ENCODE measurements at regions not wholly inside any gene's neighbourhood (a gene's known extent, or its start where the extent isn't known, plus 50 kb on each side); places are given as distances from the start of the nearest gene placed in this dataset.

DNA sequence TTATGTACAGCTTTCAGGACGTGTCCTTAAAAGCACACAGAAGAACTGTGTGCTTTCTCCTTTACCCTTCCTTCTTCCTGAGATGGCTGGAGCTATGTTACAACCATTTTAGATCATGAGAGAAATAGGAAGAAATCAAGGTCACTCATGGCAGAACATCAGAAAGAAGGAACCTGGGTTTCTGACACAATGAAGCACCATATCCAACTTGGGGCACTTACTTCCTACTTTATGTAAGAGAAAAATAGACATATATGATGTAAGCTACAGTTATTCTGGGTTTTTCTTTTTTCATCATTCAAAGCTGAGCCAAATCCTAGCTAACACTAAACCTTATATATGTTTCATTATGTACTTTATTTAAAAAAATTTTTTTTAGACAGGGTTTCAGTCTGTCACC, 79.5 kb downstream of the FAM161A start:
- no peaks in the 10 kb centered on the region for H3K36me3 Mint-ChIP-seq (ENCODE audit: low read depth)
- H3K9me3 Mint-ChIP-seq = no peaks in the 10 kb centered on the region
- H3K4me1 Mint-ChIP-seq (ENCODE audit: low read depth) = no peaks in the 10 kb centered on the region
- no peak overlapping the region for H3K4me3 Mint-ChIP-seq
- intact Hi-C loops (cut with micrococcal nuclease) = no loop called here
- H3K27ac Mint-ChIP-seq = no peak overlapping the region
- DNase-seq (ENCODE audit: low spot score) = no peak
- H3K27me3 Mint-ChIP-seq (ENCODE audit: insufficient read depth) = peaks cover 37% of the 10 kb centered on the region

- Mint-ChIP-seq H3K4me3 (no peak overlapping the region), H3K27ac (no peak overlapping the region), H3K27me3 (ENCODE audit: insufficient read depth) (peaks cover 26% of the 10 kb centered on the region), H3K4me1 (ENCODE audit: low read depth) (no peaks in the 10 kb centered on the region), H3K36me3 (ENCODE audit: low read depth) (no peaks in the 10 kb centered on the region), H3K9me3 (no peaks in the 10 kb centered on the region)
- intact Hi-C loops (cut with micrococcal nuclease) = no loop called here
- DNase-seq (ENCODE audit: low spot score) = no peak
These were observed 81.7 kb downstream of the FAM161A start for GRCh38 chr2:61771904-61772845.

DNA sequence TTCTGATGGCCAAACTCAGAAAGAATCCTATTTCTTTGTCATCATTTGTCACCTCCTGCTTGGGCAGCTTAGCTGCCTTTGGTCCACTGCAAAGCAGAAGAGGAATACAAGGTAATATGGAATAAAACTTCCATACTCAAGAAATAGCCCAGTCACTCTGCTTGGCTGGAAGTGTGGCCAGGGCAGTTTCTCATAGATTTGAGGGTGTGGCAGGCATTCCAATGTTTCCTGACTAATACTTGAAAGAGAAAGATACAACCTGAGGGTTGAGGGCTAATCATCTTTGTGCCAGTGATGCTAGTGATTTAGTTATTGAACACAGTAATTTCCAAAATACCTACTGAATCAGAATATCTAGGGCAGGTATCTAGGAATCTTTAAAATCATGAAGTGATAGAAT, 83.1 kb downstream of the FAM161A start:
- Mint-ChIP-seq H3K4me3 (no peak overlapping the region), H3K27me3 (ENCODE audit: insufficient read depth) (peaks cover 23% of the 10 kb centered on the region), H3K27ac (no peak overlapping the region), H3K4me1 (ENCODE audit: low read depth) (no peaks in the 10 kb centered on the region), H3K36me3 (ENCODE audit: low read depth) (no peaks in the 10 kb centered on the region), H3K9me3 (no peaks in the 10 kb centered on the region)
- intact Hi-C loops (cut with micrococcal nuclease) = no loop called here
- no peak for DNase-seq (ENCODE audit: low spot score)

GRCh38 chr2:61770298-61770697, 83.6 kb downstream of the FAM161A start:
- no peaks in the 10 kb centered on the region for H3K4me1 Mint-ChIP-seq (ENCODE audit: low read depth)
- H3K4me3 Mint-ChIP-seq = no peak overlapping the region
- H3K9me3 Mint-ChIP-seq = no peaks in the 10 kb centered on the region
- H3K27ac Mint-ChIP-seq = no peak overlapping the region
- intact Hi-C loops (cut with micrococcal nuclease) = no loop called here
- no peaks in the 10 kb centered on the region for H3K36me3 Mint-ChIP-seq (ENCODE audit: low read depth)
- H3K27me3 Mint-ChIP-seq (ENCODE audit: insufficient read depth) = peaks cover 20% of the 10 kb centered on the region
- no peak for DNase-seq (ENCODE audit: low spot score)

DNA sequence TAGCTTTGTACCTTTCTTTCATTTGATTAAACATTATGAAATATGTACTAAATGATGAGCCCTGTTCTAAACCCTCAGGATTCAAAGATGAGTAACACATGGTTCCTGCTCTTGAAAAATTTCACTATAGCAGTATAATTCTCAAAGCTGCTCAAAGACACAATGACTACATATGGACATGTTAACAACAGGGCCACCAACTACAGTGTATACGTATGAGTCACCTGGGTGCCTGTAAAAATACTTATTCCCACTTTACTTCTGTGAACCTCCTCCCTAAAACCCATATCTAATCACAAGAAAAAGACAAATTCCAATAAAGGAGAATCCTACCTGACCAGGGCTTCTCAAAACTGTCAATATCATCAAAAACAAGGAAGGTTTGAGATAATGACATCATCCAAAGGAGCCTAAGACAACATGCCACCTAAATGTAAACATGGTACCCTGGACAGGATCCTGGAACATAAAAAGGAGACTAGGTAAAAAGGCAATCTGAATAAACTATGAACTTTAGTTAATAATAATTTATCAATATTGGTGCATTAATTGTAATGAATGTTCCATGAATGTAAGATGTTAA, 84.7 kb downstream of the FAM161A start:
- intact Hi-C loops (cut with micrococcal nuclease) = loop anchor here (10.0 kb wide), 1 partner anchor 404 kb away; no protein-coding TSS in a partner anchor
- no peak for DNase-seq (ENCODE audit: low spot score)

DNA sequence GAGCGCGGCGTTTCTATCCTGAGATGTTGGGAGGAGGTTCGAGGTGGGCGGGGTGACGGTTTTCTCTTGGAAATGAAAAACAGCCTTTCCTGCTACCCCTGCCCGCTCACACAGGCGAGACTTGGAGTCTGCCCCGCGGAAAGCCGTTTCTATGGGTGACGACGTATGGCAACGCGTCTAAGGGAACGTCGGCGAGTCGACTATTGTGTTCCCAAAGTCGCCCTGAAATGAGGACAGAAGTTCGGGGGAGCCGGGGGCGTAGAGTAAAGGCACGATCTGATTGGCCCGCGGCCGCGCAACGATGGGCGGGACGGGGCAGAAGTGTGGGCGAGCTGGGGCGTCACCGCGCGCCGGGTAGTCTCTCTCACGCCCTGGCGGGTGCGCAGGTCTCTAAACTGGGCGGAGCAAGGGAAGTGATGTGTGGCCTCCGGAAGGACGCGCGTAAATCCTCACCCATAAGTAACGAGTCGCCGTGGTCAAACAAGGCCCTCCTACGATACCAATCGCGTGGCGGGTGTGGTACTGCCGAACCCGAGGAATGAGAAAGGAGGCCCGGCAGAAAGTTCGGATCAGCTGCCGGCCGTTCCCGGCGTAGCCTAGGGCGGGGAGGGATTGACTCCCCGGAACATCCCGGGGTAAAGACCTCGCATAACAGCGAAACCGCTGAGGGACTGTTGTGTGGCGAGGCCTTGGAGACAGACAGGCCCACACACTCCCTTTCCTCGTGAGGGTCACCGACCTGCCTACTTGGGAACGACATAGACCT, 89.6 kb downstream of the FAM161A start:
- Mint-ChIP-seq H3K27me3 (ENCODE audit: insufficient read depth) (no peaks in the 10 kb centered on the region), H3K9me3 (no peaks in the 10 kb centered on the region), H3K36me3 (ENCODE audit: low read depth) (peaks cover 5% of the 10 kb centered on the region), H3K4me3 (peak overlapping the region; percentile 91), H3K4me1 (ENCODE audit: low read depth) (peaks cover 24% of the 10 kb centered on the region), H3K27ac (peak overlapping the region; percentile 97)
- DNase-seq (ENCODE audit: low spot score) = peak; percentile 96
- intact Hi-C loops (cut with micrococcal nuclease) = loop anchor here (1.0 to 10.0 kb wide), 12 partner anchors 70 to 943 kb away; partner anchors contain the start of genes B3GNT2, CCT4, EHBP1 and FAM161A

More for the DNA sequence above, 84.7 kb downstream of the FAM161A start:
- Mint-ChIP-seq H3K36me3 (ENCODE audit: low read depth) (peaks cover 2% of the 10 kb centered on the region), H3K27me3 (ENCODE audit: insufficient read depth) (peaks cover 16% of the 10 kb centered on the region), H3K9me3 (no peaks in the 10 kb centered on the region), H3K4me3 (no peak overlapping the region), H3K27ac (no peak overlapping the region), H3K4me1 (ENCODE audit: low read depth) (peaks cover 6% of the 10 kb centered on the region)

- H3K27ac Mint-ChIP-seq = peak overlapping the region; percentile 97
These were observed 90.2 kb downstream of the FAM161A start for GRCh38 chr2:61763605-61764034.

DNA sequence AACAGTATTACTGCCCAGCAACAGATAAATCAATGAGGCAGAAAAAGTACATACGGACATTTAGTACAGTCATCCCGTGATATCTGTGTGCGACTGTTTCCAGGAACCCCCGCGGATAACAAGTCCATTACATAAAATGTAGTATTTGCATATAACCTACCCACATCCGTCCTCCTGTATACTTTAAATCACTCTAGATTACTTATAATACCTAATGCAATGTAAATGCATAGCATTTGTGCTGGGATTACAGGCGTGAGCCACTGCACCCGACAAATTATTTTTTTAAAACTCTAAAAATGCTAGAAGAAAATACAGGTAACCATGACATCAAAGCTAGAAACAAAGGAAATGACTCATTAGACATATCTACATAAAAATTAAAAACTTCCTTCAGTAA, 91.6 kb downstream of the FAM161A start:
- intact Hi-C loops (cut with micrococcal nuclease) = loop anchor here (5.0 to 10.0 kb wide), 5 partner anchors 397 to 945 kb away; partner anchors contain the start of genes B3GNT2, EHBP1, PEX13 and PUS10
- Mint-ChIP-seq H3K27me3 (ENCODE audit: insufficient read depth) (peaks cover 3% of the 10 kb centered on the region), H3K36me3 (ENCODE audit: low read depth) (peaks cover 5% of the 10 kb centered on the region), H3K9me3 (no peaks in the 10 kb centered on the region), H3K4me1 (ENCODE audit: low read depth) (peaks cover 24% of the 10 kb centered on the region), H3K4me3 (no peak overlapping the region), H3K27ac (peak overlapping the region; percentile 52)
- no peak for DNase-seq (ENCODE audit: low spot score)

More at GRCh38 chr2:61763605-61764034, 90.2 kb downstream of the FAM161A start:
- Mint-ChIP-seq H3K4me3 (peak overlapping the region; percentile 91), H3K27me3 (ENCODE audit: insufficient read depth) (no peaks in the 10 kb centered on the region), H3K36me3 (ENCODE audit: low read depth) (peaks cover 5% of the 10 kb centered on the region), H3K9me3 (no peaks in the 10 kb centered on the region), H3K4me1 (ENCODE audit: low read depth) (peaks cover 24% of the 10 kb centered on the region)
- DNase-seq (ENCODE audit: low spot score) = no peak
- intact Hi-C loops (cut with micrococcal nuclease) = loop anchor here (1.0 to 10.0 kb wide), 12 partner anchors 69 to 944 kb away; partner anchors contain the start of genes B3GNT2, CCT4, EHBP1 and FAM161A

GRCh38 chr2:61759718-61760117, 94.1 kb downstream of the FAM161A start:
- Mint-ChIP-seq H3K9me3 (peaks cover 16% of the 10 kb centered on the region), H3K27me3 (ENCODE audit: insufficient read depth) (peaks cover 3% of the 10 kb centered on the region), H3K4me3 (no peak overlapping the region), H3K36me3 (ENCODE audit: low read depth) (peaks cover 5% of the 10 kb centered on the region), H3K4me1 (ENCODE audit: low read depth) (peaks cover 23% of the 10 kb centered on the region), H3K27ac (no peak overlapping the region)
- no peak for DNase-seq (ENCODE audit: low spot score)
- intact Hi-C loops (cut with micrococcal nuclease) = loop anchor here (5.0 to 10.0 kb wide), 5 partner anchors 395 to 948 kb away; partner anchors contain the start of genes B3GNT2, EHBP1, PEX13 and PUS10

GRCh38 chr2:61759005-61759404, 94.9 kb downstream of the FAM161A start:
- intact Hi-C loops (cut with micrococcal nuclease) = no loop called here
- Mint-ChIP-seq H3K4me3 (no peak overlapping the region), H3K9me3 (peaks cover 16% of the 10 kb centered on the region), H3K27me3 (ENCODE audit: insufficient read depth) (peaks cover 3% of the 10 kb centered on the region), H3K4me1 (ENCODE audit: low read depth) (peaks cover 16% of the 10 kb centered on the region), H3K36me3 (ENCODE audit: low read depth) (peaks cover 1% of the 10 kb centered on the region), H3K27ac (no peak overlapping the region)
- DNase-seq (ENCODE audit: low spot score) = no peak

DNA sequence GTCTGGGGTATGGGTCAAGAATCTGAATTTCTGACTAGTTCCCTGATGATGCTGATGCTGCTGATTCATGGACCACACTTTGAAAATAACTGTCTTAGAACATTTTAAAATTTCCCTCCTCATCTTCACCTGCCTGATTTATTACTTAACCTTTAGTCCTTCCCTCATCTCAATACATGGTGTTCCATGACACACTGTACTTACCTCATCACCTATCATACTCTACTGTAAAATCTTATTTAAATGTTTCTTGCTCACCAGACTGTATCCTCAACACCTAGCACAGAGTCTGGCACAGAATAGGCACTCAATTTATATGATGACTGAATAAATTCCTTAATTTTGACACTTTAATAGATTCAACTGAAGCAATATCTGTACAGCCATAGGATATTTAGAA, 95.7 kb downstream of the FAM161A start:
- Mint-ChIP-seq H3K9me3 (peaks cover 21% of the 10 kb centered on the region), H3K27me3 (ENCODE audit: insufficient read depth) (peaks cover 3% of the 10 kb centered on the region), H3K36me3 (ENCODE audit: low read depth) (no peaks in the 10 kb centered on the region), H3K4me3 (no peak overlapping the region), H3K27ac (no peak overlapping the region), H3K4me1 (ENCODE audit: low read depth) (peaks cover 18% of the 10 kb centered on the region)
- DNase-seq (ENCODE audit: low spot score) = no peak
- intact Hi-C loops (cut with micrococcal nuclease) = no loop called here

DNA sequence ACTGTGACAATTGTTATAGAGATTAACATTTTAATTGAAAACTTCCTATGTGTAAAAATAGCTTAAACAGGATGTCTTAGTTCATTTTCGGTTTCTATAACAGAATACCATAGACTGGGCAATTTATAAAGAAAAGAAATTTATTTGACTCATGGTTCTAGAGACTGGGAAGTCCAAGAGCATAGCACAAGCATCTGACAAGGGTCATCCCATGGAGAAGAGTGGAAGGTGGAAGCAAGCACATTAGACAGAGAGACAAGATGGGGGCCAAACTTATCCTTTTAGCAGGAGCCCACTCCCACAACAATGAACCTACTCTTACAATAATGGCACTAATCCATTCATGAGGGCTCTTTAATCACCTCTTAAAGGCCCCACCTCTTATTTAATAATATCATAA, 100.3 kb downstream of the FAM161A start:
- Mint-ChIP-seq H3K9me3 (peaks cover 23% of the 10 kb centered on the region), H3K4me1 (ENCODE audit: low read depth) (peaks cover 5% of the 10 kb centered on the region), H3K27ac (no peak overlapping the region), H3K36me3 (ENCODE audit: low read depth) (no peaks in the 10 kb centered on the region), H3K27me3 (ENCODE audit: insufficient read depth) (peaks cover 4% of the 10 kb centered on the region), H3K4me3 (no peak overlapping the region)
- intact Hi-C loops (cut with micrococcal nuclease) = no loop called here
- no peak for DNase-seq (ENCODE audit: low spot score)

Measured in activated T-helper 1 cell treated with anti-CD3 and anti-CD28 coated beads, Interleukin-12 subunit alpha, Interleukin-12 subunit beta, Interleukin-2, Interleukin-4 antibody, amounts not matched to agents 30 ng/mL and 10 ng/mL and 1 ng/mL, durations not matched to agents 14 hours and 24 hours and 36 hours (primary cell).